ENCODE measurements at regions not wholly inside any gene's neighbourhood (a gene's known extent, or its start where the extent isn't known, plus 50 kb on each side); places are given as distances from the start of the nearest gene placed in this dataset.

DNA sequence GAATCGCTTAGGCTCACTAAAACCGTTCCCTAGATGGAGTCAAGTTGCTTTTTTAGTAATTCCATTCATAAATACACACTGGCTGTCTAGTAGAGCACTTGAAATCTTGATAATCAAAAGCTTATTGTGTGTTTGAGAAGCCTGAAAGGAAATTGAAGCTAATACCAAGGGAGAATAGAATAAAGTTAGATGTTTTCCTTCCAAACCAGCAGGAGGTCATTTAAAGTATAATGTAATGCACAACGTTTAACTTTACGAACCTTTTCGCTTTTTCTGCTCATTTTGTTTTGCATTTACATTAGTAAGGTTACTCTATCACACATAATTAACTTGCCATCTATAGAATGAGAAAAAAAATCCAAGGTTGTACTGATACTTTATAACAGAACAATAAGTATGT, 440.9 kb downstream of the NKX6-1 start:
- BruUV-seq (replicated peaks), result no TSS peak
- ATAC-seq (no peak), FAIRE-seq (no peak), DNase-seq (ENCODE audit: extremely low read depth in 1 of 4, low spot score in 3 of 4) (no peak)
- intact Hi-C loops (cut with micrococcal nuclease), result no loop called here
- Histone ChIP-seq H3K4me1 (replicated peaks in 1 of 2; ENCODE audit: control insufficient read depth in 2 of 2, insufficient read depth in 2 of 2, low read length in 2 of 2) (no peaks in the 10 kb centered on the region), H3K9me3 (replicated peaks; ENCODE audit: control insufficient read depth, insufficient read depth, low read depth, low read length) (no peaks in the 10 kb centered on the region), H2AFZ (ENCODE audit: low read depth, low read length) (no peak overlapping the region), H3K4me2 (ENCODE audit: insufficient read depth, low read length) (no peak overlapping the region), H3K4me3 (no peak overlapping the region), H3K36me3 (ENCODE audit: control insufficient read depth, insufficient read depth, low read length) (no peaks in the 10 kb centered on the region), H3K27me3 (ENCODE audit: control insufficient read depth in 2 of 2, insufficient read depth in 2 of 2, low read length in 2 of 2) (no peaks in the 10 kb centered on the region), H3K9ac (ENCODE audit: insufficient read depth in 1 of 2, low read depth in 2 of 2, low read length in 2 of 2) (no peak overlapping the region), H3K79me2 (ENCODE audit: control insufficient read depth, insufficient read depth, low read length) (no peaks in the 10 kb centered on the region), H3K9me1 (ENCODE audit: control insufficient read depth, insufficient read depth, low read length) (no peaks in the 10 kb centered on the region), H3K27ac (ENCODE audit: extremely low read depth, low read depth, low read length) (no peak overlapping the region), H4K20me1 (replicated peaks; ENCODE audit: control insufficient read depth, insufficient read depth, low read length) (no peaks in the 10 kb centered on the region)
- no peak for TF ChIP-seq TBP (optimal IDR thresholded peaks at IDR 0.05; ENCODE audit: low read depth, low read length)
- TF ChIP-seq TEAD1 (CRISPR knock-in tag; IDR thresholded peaks at IDR 0.05), result no peak
- TF ChIP-seq, protein P1, sequence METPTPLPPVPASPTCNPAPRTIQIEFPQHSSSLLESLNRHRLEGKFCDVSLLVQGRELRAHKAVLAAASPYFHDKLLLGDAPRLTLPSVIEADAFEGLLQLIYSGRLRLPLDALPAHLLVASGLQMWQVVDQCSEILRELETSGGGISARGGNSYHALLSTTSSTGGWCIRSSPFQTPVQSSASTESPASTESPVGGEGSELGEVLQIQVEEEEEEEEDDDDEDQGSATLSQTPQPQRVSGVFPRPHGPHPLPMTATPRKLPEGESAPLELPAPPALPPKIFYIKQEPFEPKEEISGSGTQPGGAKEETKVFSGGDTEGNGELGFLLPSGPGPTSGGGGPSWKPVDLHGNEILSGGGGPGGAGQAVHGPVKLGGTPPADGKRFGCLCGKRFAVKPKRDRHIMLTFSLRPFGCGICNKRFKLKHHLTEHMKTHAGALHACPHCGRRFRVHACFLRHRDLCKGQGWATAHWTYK (CRISPR knock-in tag; IDR thresholded peaks at IDR 0.05), result no peak
- no peak for TF ChIP-seq USF2 (CRISPR knock-in tag; IDR thresholded peaks at IDR 0.05)
- no peak for TF ChIP-seq FOSL1 (tag; conservative IDR thresholded peaks at IDR 0.05)
- TF ChIP-seq ZNF696 (CRISPR knock-in tag; conservative IDR thresholded peaks at IDR 0.05), result no peak
- TF ChIP-seq ZBED1 (IDR thresholded peaks at IDR 0.05), result no peak
- no peak for TF ChIP-seq CCNT2 (IDR thresholded peaks at IDR 0.05; ENCODE audit: borderline replicate concordance, extremely low read depth, insufficient read length, low read depth, low read length)
- WGBS (ENCODE audit: insufficient coverage, low coverage, missing lambda C conversion rate), result 0% methylated on average over 5 of the region's 5 CpGs
- ChIA-PET CTCF (ENCODE audit: low intra/inter-chr PET ratio) (interaction anchor here (0.7 kb wide), 1 partner anchor 273 kb away, joined by 3 read pairs; no protein-coding TSS in a partner anchor), POLR2A (no interaction called here)
- in situ Hi-C loops (cut with MboI), result no loop called here

Data from K562 (cell line).